Smooth muscle cell (in vitro differentiated cells): ENCODE measurements at regions not wholly inside any gene's neighbourhood (a gene's known extent, or its start where the extent isn't known, plus 50 kb on each side); places are given as distances from the start of the nearest gene placed in this dataset.

ENCODE experiments used
- DNase-seq: peaks from one replicate; lab custom pipeline; 2025; ENCODE audit not compliant: unreplicated experiment; lab: John Stamatoyannopoulos, UW
- H2AFZ ChIP-seq: fragments of 200-600 bp; sonication (generic); 2 replicates; pipeline ENCODE4 v1.6.0; 2016; ENCODE audit warnings: antibody characterized with exemption, low read depth, mild to moderate bottlenecking
- H3F3A ChIP-seq: fragments of 200-600 bp; sonication (generic); 2 replicates; pipeline ENCODE4 v1.6.0; 2017; ENCODE audit warnings: antibody characterized with exemption, low read depth
- H3K27ac ChIP-seq: fragments of 200-600 bp; sonication (generic); 2 replicates; pipeline ENCODE4 v1.5.1; 2016; ENCODE audit warnings: low read depth, mild to moderate bottlenecking
- H3K27me3 ChIP-seq: fragments of 200-600 bp; sonication (generic); 2 replicates; pipeline ENCODE4 v1.6.1; 2016; ENCODE audit warnings: low read depth, mild to moderate bottlenecking
- H3K36me3 ChIP-seq: fragments of 200-600 bp; sonication (generic); 2 replicates; pipeline ENCODE4 v1.5.1; 2016; ENCODE audit warnings: low read depth
- H3K4me1 ChIP-seq: fragments of 200-600 bp; sonication (generic); 2 replicates; pipeline ENCODE4 v1.5.1; 2016; ENCODE audit warnings: low read depth
- H3K4me2 ChIP-seq: fragments of 200-600 bp; sonication (generic); 2 replicates; pipeline ENCODE4 v1.6.0; 2016; ENCODE audit warnings: mild to moderate bottlenecking
- H3K4me3 ChIP-seq: fragments of 200-600 bp; sonication (generic); 2 replicates; pipeline ENCODE4 v1.5.1; 2016; ENCODE audit warnings: mild to moderate bottlenecking
- H3K79me2 ChIP-seq: fragments of 200-600 bp; sonication (generic); 2 replicates; pipeline ENCODE4 v1.6.0; 2016; ENCODE audit warnings: low read depth, mild to moderate bottlenecking
- H3K9ac ChIP-seq: fragments of 200-600 bp; sonication (generic); 2 replicates; pipeline ENCODE4 v1.6.0; 2016; ENCODE audit warnings: low read depth
- H3K9me3 ChIP-seq: fragments of 200-600 bp; sonication (generic); replicated peaks from 2 replicates; pipeline ENCODE4 v1.5.1; 2016; ENCODE audit warnings: low read depth
- H4K20me1 ChIP-seq: fragments of 200-600 bp; sonication (generic); 2 replicates; pipeline ENCODE4 v1.6.0; 2016; ENCODE audit warnings: low read depth
- WGBS: methylation state at CpG from one replicate; pipeline ENCODE4 v1.1.7; 2016; ENCODE audit warnings: low lambda C conversion rate; 5-methylcytosine and 5-hydroxymethylcytosine counted together
- TF ChIP-seq, protein P1 (sequence below): fragments of 200-600 bp; sonication (generic); IDR thresholded peaks from 2 replicates; pipeline ENCODE4 v1.5.1; 2017; ENCODE audit warnings: borderline replicate concordance, mild to moderate bottlenecking, antibody characterized with exemption; ENCODE audit not compliant: insufficient read depth, poor library complexity, severe bottlenecking

DNA sequence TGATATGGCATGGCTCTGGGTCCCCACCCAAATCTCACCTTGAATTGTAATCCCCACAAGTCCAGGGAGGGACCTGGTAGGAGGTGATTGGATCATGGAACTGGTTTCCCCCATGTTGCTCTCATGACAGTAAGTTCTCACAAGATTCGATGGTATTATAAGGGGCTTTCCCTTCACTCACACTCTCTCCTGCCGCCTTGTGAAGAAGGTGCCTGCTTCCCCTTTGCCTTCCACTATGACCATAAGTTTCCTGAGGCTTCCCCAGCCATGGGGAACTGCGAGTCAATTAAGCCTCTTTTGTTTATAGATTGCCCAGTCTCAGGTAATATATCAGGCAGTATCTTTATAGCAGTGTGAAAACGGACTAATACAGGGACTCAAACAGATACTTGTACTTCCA is 50.4 kb upstream of the ZNF532 start:
- DNase-seq = no peak
- Histone ChIP-seq H3K9ac (no peak overlapping the region), H3K9me3 (no peaks in the 10 kb centered on the region), H4K20me1 (no peaks in the 10 kb centered on the region), H3K27me3 (no peaks in the 10 kb centered on the region), H3F3A (no peaks in the 10 kb centered on the region), H3K4me1 (peaks cover 5% of the 10 kb centered on the region), H3K4me3 (no peak overlapping the region), H3K79me2 (no peaks in the 10 kb centered on the region), H3K36me3 (no peaks in the 10 kb centered on the region), H2AFZ (no peak overlapping the region), H3K27ac (no peak overlapping the region), H3K4me2 (no peak overlapping the region)
- 86% methylated on average over 4 of the region's 4 CpGs for WGBS
- TF ChIP-seq, protein P1, sequence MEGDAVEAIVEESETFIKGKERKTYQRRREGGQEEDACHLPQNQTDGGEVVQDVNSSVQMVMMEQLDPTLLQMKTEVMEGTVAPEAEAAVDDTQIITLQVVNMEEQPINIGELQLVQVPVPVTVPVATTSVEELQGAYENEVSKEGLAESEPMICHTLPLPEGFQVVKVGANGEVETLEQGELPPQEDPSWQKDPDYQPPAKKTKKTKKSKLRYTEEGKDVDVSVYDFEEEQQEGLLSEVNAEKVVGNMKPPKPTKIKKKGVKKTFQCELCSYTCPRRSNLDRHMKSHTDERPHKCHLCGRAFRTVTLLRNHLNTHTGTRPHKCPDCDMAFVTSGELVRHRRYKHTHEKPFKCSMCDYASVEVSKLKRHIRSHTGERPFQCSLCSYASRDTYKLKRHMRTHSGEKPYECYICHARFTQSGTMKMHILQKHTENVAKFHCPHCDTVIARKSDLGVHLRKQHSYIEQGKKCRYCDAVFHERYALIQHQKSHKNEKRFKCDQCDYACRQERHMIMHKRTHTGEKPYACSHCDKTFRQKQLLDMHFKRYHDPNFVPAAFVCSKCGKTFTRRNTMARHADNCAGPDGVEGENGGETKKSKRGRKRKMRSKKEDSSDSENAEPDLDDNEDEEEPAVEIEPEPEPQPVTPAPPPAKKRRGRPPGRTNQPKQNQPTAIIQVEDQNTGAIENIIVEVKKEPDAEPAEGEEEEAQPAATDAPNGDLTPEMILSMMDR = no peak
